GM19239 (cell line): ENCODE measurements at regions not wholly inside any gene's neighbourhood (a gene's known extent, or its start where the extent isn't known, plus 50 kb on each side); places are given as distances from the start of the nearest gene placed in this dataset.
"Not testable (repeated sequence)": the region's sequence is repeated elsewhere in the genome, so short reads cannot be mapped to it uniquely, and the experiment has no call there.

Source experiments
- DNase-seq: peaks from one replicate; pipeline ENCODE4 v3.0.0; 2011; ENCODE audit warnings: low spot score; ENCODE audit not compliant: insufficient read length
- FAIRE-seq: peaks from 2 replicates; lab custom pipeline; 2011; peaks lifted over from hg19 to GRCh38; lab: Jason Lieb, UNC

DNA sequence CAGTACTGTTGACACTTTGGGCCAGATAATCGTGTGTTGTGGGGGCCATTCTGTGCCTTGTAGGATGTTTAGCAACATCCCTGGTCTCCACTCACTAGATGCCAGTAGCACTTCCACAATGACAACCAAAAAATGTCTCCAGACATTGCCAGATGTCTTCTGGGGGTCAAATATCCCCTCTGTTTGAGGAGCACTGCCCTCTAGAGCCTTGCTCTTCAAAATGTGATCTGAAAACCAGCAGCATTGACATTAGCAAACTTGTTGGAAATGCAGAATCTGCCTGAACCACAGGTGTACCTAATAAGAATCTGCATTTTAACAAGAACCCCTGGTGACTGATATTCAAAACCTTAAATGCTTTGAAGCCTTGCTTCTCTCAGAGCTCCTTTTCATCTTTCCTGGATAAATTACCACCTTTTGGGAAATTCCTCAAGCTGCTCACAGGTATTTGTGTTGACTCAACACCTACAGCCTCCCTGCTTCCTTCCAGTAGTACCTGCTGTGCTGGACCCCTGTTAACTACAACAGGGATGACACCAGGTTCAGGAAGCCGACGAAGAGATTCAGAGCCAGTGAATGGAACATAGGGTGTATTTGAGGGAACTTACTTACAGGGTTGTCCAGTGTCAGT is 459.0 kb upstream of the NR3C2 start:
- DNase-seq (no peak), FAIRE-seq (no peak)

DNA sequence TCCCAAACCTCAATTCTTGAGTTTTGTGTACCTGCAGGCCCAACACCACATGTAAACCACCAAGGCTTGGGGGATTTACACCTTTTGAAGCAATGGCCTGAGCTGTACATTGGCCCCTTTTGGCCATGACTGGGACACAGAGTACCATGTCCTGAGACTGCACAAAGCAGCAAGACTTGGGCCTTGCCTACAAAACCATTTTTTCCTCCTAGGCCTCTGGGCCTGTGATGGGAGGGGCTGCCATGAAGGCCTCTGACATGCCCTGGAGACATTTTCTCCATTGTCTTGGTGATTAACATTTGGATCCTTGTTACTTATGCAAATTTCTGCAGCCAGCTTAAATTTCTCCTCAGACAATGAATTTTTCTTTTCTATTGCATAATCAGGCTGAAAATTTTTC is 455.9 kb upstream of the NR3C2 start:
- DNase-seq, FAIRE-seq: not testable (repeated sequence)

DNA sequence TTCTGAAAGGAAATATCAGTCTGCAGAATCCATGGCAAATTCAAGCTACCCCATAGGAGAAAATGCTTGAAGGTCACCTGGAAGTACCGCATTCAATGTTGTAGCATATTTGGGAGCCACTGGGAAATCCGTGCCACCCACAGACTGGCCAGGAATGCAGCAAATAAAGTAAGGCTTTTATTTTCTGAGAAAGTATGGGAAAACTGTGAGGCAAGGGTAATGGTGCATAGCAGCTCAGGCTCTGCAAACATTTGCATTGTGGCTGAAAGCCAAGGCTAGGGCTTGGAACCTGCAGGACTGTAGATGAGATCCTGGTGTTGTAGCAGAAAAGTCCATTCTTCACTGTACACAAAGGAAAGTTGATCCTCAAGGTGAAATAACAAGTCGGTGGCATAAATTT is 450.9 kb upstream of the NR3C2 start:
- FAIRE-seq (no peak), DNase-seq (no peak)

DNA sequence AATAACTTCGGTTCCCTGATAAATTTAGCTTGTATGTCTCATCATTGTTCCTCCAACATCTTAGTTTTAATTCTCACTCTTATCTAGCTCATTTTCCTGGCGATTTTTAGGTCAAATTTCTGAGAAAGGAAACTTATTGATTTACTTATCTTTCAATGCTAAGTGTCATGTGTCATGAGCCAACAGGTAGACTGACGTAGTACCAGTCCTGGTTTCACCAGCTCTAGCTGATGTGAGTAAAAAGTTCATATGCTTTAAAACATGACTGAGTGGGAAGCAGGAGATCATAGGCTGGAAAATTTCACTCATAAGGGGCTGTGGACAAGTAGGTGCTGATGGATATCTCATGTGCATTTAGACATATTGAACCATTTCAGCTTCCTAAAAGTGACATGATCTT is 441.7 kb upstream of the NR3C2 start:
- FAIRE-seq: no peak

DNA sequence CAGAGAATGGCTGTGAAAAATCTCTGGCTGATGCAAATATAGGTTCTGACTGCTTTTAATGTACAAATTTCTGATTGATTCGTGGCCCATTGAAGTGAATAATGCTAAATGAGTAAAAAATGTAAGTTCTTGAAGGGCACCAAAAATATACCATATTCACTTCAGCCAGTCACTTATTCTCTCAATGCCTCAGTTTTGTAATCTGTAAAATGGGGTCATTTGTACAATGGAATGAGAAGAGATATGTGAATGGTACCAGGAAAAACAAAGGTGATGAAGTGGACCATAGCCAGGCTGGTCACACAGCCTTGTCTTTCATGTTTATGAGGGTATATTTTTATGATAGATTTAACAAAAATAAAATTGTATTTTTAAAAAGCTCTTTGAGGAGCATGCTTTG is 441.2 kb upstream of the NR3C2 start:
- FAIRE-seq (no peak), DNase-seq (no peak)

More for the DNA sequence above, 441.7 kb upstream of the NR3C2 start:
- no peak for DNase-seq

DNA sequence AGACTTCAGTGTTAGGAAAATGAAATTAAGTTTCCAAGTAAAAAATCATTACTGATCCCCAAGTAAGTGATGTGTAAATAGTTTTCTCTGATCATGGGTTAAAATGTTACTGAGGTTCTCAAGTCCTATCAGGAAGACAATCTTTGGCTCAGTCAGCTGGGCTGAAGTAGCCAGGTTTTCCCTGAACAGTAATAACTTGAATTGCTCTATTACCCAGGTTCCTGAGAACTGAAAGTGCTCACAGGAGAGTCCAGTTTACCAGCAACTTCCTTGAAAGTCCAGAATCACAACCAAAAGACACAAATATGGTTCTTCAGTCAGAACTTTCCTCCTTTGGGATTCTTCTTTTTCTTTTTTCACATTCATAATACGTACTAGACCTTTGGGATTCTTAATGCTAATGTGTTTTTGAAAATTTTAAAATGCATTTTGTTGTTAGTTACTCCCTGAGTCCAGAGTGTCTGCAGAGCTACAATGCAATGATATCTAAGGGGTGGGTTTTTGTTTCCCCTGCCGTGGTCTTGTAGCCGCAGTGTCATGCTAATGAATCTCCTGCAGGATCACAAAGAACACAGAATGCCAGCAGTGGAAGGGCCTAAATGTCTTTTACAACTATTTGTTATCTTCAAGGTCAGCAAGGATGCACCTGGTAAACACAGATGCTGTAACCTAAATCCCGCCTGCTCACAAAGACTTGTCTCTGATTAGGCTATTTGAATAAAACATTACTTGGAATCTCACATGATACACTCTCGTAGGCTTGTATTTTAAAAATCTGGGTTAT is 439.8 kb upstream of the NR3C2 start:
- DNase-seq (no peak), FAIRE-seq (no peak)

DNA sequence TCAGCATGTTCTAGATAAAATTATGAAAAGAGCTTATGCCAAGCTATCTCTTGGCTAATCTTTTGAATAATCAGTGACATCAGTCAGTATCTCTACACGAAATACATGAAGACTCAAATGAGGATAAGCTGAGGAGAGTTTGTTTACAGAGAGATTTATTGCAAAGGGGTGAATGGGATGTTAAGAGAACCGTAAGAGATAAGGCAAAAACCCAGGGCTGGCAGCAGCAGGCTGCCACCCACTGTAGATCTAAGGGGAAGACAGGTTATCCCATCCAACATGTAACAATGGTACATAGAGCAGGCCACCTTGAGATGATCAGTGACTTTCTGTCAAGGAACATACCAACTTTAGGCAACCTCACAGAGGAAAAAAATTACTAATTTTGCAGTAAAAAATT is 432.1 kb upstream of the NR3C2 start:
- DNase-seq (no peak), FAIRE-seq (no peak)

DNA sequence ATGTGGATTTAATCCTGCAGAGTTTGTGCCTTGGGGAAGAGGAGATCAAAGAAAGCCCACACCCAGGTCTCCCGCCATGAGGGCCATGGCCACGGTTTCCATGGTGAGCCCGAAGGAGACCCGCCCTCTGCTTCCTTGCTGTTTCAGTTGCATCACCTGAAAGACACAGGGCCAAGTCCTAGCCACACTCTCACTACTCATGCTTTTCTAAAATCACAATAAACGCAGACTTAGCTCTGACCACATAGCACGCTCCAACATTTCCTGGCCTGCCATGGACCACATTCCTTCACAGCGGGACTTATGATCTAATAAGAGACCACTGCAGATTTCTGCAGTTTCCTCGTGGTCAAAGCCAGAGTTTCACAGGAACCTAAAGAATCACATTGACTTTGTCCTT is 426.0 kb upstream of the NR3C2 start:
- no peak for FAIRE-seq
- no peak for DNase-seq

DNA sequence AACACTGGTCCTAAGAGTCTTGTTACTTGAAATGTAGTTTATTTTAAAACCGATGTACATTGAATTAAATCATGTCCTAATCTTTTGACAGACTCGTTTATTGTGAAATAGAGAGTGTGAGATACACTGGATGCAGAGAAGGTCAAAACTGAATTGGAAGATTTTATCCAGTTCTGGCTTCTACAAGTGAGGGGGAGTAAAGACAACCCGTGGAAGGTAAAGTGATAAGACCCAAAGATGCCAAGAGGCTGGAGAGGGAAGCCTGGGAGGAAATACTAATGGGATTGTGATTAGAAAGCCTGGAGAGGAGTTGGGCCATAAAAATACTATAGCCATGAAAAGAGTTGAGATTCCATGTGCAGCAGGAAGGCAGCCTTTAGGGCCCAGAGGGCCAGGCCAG is 424.5 kb upstream of the NR3C2 start:
- no peak for FAIRE-seq
- DNase-seq: no peak

DNA sequence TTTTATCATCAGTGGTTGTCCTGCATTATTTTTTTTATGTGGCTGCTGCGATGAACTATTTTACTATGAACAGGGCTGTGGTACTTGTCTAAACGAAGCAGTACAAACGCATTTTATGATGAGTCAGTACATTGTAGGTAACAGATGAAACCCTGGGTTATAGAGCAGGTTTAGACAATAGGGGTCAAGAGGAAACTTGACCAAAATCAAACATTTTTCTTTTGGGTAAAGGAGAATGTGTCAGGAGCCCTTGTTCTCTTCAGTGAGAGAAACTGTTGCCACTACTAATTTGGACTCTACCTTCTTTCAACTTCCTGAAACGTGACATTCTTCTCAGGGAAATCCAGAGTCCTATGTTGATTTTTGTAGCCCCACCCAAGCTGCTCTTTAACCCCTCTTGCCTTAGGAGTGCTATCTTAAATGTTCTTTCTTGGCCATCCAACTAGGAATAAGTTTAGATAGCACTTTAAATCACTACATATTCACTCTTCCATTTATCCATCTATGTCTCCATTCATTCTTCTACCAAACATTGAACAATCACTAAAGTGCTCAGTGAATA is 415.8 kb upstream of the NR3C2 start:
- no peak for DNase-seq
- no peak for FAIRE-seq

DNA sequence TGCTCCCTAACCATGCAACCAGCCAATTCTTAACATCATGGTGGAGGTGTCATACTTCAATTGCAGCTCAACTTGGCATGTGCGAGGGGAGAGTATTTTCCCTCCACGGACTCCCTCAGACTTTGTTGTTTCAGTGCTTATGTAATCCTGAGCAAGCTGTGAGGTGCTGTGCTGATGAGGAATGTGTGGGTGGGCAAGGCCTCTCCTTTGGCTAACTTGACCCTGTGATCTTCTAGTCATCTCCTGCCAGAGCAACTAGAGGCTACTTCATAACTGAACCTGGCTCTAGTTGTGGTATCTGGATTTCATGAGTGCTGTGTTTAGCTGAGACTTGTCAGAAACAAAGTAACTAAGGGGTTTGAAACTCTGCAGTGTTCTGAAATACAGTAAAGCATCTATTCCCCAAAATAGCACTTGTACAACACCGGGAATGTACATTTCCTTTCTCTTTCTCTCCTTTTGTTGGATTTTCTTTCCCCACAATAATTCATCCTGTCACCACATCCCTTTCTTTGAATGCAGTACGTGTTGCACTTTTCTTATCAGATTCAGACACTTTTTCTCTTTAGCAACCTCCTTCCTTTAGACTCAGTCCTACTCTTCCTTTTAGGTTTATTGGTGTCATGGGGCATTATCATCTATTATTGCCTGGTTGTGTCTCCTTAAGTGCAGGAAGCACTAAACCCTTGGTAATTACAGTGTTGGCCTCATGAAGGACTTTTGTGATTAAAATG is 415.2 kb upstream of the NR3C2 start:
- DNase-seq: no peak
- no peak for FAIRE-seq

DNA sequence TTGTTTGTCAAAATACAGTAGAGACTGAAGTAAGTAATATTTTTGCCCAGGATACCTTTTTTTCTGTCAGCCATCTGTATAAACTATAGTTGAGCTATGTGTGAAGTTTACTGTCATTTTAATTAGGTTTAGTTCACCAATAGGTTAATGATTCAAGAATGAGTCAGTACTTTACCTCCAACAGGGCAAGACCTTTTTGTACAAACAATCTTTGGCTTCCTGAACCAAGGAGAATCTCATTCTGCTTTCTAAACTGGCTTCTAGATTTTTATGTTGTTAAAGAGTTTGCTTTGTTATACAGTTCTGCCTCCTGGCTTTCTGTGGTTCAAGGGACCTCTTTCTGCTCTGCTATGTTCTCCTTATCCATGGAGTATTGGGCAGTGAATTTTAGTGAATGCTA is 412.0 kb upstream of the NR3C2 start:
- FAIRE-seq (no peak), DNase-seq (no peak)

DNA sequence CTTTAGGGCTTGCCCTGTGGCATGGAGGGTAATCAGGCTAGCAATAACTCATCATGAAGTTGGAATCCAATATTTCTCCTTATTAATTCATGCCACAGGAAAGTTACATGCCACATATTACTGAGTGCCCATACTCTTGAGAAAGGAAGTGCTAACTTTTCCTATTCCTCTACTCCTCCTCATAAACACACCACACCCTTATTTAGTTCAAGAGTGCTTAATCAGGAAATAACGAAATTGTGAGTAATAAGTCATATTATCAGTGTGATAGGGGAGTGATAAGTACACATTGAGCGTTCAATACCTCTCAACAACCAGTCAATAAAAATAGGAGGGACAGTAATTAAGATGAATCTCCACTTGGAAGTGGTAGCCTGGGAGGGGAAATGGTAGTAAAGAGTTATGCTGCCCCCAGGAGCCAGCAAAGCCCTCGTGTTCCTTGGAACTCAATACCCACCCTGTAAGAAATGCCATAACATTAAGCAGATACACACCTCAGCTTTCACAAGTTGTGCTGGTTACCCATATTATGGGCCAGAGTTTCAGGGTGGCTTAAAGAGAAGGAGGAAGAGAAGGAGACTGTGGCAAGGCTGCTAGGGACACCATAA is 410.0 kb upstream of the NR3C2 start:
- FAIRE-seq (no peak), DNase-seq (no peak)

DNA sequence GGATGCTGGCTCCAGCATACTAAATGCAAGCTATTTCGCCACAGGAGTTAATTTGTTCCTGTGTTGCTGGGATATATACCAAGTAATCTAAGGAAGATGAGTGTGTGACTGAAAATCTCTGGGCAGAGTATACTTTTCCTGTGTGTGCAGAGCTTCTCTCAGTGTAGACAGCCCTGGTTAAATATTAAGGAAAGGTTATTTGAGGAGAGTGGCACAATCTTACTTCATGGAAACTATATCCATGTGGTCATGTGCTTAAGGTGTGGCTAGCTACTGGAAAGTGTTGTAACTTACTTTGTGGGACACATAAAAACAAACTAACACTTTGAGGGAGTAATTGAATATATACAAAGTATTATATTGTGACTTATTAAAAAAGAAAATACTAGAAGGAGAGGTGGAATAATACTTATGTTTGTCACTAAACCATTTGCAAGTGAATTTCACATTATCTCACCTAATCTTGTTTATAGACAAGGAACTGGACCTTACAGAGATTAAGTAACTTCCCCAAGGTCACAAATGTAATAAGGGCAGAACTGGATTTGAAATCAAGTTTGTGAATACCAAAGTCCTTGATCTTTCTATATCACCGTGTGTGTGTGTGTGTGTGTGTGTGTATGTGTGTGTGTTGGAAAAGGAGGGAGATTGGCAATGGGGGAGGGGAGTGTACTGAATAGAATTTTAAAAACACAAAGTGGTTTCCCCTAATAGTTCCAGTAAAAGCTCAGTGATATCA is 408.2 kb upstream of the NR3C2 start:
- DNase-seq: no peak
- no peak for FAIRE-seq

DNA sequence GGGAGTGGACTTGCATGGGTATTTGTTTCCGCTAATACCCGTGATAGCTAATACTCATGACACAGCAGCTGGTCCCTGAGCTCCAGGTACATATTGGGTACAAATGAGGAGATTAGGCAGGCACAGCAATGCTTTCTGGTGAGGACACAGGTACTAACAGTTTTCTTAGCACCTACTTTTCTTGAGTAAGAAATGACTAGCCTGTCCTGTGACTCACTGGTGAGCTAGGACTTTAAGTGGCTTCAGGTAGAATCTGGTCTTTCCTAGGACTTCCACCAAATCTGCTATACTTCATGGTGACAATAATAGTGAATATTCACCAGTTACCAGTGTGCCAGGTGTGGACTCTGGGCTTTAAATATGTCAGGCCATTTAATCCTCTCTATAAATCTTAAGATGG is 407.4 kb upstream of the NR3C2 start:
- no peak for FAIRE-seq
- no peak for DNase-seq

DNA sequence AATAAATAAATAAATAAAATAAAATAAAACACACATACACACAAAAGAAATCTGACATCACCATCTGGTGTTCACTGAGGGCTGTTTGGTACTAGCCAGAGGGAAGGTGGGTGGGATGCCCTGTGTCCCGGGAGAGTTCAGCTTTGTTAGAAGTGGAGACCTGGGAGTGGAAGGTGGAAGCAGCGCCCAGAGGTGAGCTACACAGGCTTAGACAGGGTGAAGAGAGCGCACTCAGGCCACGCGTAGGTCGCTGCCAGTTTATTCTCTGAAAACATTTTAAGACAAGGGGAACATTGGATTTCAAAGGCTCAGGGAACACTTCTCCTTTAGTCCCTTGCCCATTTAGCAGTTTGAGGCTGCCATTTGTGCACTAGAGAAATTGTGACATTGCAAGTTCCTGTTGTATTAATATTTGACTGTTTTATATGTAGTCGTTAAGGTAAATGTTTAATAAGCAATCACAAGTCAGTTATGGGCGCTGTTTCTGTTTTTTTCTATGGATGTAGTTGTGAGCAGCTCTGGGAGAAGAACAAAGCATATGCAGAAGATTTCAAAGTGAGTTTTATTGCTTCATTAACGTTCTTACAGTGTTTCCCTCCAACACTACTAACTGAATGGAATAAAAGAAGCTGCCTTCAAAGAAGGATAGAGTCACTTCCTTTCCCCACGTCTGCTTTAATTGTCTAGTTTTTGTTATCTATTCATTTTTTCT is 405.5 kb upstream of the NR3C2 start:
- FAIRE-seq: no peak
- DNase-seq: no peak

DNA sequence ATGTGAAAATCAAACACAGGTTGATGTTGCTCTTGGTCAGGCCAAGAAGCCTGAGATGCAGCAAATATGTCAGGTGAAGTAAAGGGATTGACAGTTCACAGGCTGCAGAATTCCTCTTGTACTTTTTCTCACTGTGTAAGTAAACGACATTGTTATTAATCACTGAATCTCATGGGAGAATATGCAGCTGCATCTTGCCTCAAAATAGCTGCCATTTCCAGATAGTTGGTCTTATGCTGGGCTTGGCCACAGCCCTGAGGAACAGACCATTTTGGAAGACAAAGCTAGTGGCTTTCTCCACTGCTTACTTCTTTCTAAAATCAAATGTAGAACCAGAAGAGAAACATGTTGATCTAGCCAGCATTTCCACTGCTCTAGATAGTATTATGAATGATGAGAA is 403.4 kb upstream of the NR3C2 start:
- FAIRE-seq: no peak
- no peak for DNase-seq

DNA sequence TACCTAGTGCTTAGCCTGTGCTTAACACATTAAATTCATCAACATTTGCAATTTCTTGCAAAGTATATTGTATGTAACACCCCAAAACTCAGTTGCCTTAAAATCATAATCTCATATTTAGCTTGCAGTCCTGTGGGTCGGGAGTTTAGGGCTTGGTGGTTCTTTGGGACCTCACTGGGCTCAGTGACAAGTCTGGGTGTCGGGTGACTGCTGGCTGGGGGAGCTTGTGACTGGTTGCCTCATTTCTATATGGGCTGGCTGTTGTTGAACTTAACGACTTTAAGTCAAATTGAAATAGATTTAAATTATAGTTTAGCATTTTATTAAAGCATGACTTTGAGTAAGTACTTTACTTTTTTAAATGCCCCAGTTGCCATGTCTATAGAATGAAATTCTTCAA is 401.4 kb upstream of the NR3C2 start:
- FAIRE-seq (no peak), DNase-seq (no peak)

DNA sequence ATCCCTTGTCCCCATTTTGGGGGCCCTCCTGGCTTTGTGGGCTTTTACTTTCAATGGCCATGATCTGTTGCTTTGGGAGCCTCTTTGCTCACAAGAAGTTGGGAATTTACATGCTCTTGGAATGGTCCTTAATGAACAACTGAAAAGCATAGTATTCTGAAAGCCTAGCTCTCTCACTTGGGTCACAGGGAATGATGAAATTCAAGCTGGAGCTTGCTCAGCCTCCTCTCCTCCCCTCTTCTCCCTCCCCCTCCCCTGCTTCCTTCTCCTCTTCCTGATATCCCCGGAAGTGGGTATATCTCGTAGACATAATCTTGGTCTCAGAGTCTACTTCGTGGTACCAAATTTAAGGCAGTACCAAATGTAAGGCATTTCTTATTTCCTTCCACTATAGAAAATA is 400.6 kb upstream of the NR3C2 start:
- FAIRE-seq (no peak), DNase-seq (no peak)
